ENCODE measurements at regions not wholly inside any gene's neighbourhood (a gene's known extent, or its start where the extent isn't known, plus 50 kb on each side); places are given as distances from the start of the nearest gene placed in this dataset.

- TF ChIP-seq CTCF (conservative IDR thresholded peaks at IDR 0.05), result no peak
- TF ChIP-seq ZFX (IDR thresholded peaks at IDR 0.05), result no peak
Measured at GRCh38 chrX:145936769-145937168, 119.1 kb downstream of the SLITRK2 start.

Data from C4-2B (cell line).